Liver (tissue), 8 donors: ENCODE measurements at regions not wholly inside any gene's neighbourhood (a gene's known extent, or its start where the extent isn't known, plus 50 kb on each side); places are given as distances from the start of the nearest gene placed in this dataset.

ENCODE experiments used
- DNase-seq: peaks from one replicate; pipeline ENCODE4 v3.0.0-alpha.2; 2017; ENCODE audit warnings: low spot score
- H3K27ac ChIP-seq, 2 donors: one replicate each; pipeline ENCODE4 v1.7.0; 2013; ENCODE audit warnings: inconsistent platforms in 2 of 2, low read length in 2 of 2, control low read depth in 1 of 2, low read depth in 1 of 2, mild to moderate bottlenecking in 1 of 2
- H3K27me3 ChIP-seq, 4 donors: one replicate each; pipeline versions ENCODE4 v1.6.1 to v1.7.0; 2013; ENCODE audit warnings: low read length in 3 of 4, inconsistent platforms in 1 of 4, mild to moderate bottlenecking in 1 of 4, moderate library complexity in 1 of 4; ENCODE audit not compliant: control insufficient read depth in 4 of 4, insufficient read depth in 4 of 4
- H3K36me3 ChIP-seq, 4 donors: one replicate each; pipeline versions ENCODE4 v1.6.1 to v1.7.0; 2013; ENCODE audit warnings: low read length in 3 of 4, mild to moderate bottlenecking in 3 of 4, low read depth in 1 of 4, moderate library complexity in 1 of 4; ENCODE audit not compliant: control insufficient read depth in 4 of 4, insufficient read depth in 3 of 4
- H3K4me1 ChIP-seq, 4 donors: one replicate each; pipeline versions ENCODE4 v1.6.1 to v1.7.0; 2013; ENCODE audit warnings: low read length in 3 of 4, mild to moderate bottlenecking in 3 of 4, moderate library complexity in 1 of 4; ENCODE audit not compliant: control insufficient read depth in 4 of 4, insufficient read depth in 4 of 4
- H3K4me3 ChIP-seq, 3 donors: one replicate each; pipeline versions ENCODE4 v1.6.1 to v1.7.0; 2013; ENCODE audit warnings: low read length in 3 of 3, control low read depth in 1 of 3, low read depth in 1 of 3, mild to moderate bottlenecking in 1 of 3
- H3K9ac ChIP-seq, 2 donors: one replicate each; pipeline ENCODE4 v1.7.0; 2013; ENCODE audit warnings: low read length in 2 of 2, mild to moderate bottlenecking in 2 of 2, moderate library complexity in 2 of 2, control low read depth in 1 of 2, low read depth in 1 of 2
- H3K9me3 ChIP-seq, 4 donors: one replicate each; pipeline versions ENCODE4 v1.6.1 to v1.7.0; 2013; ENCODE audit warnings: low read length in 3 of 4; ENCODE audit not compliant: control insufficient read depth in 4 of 4
- EGR1 ChIP-seq, 2 donors: IDR thresholded peaks; 2 replicates each; pipeline ENCODE4 v1.6.1; 2016 to 2018; ENCODE audit warnings: antibody characterized with exemption in 2 of 2, low read depth in 2 of 2
- FOXA1 ChIP-seq: IDR thresholded peaks from 2 replicates; pipeline ENCODE4 v1.6.1; 2016; ENCODE audit warnings: antibody characterized with exemption
- FOXA2 ChIP-seq: IDR thresholded peaks from 2 replicates; pipeline ENCODE4 v1.6.1; 2016; ENCODE audit warnings: antibody characterized with exemption
- GABPA ChIP-seq, 2 donors: IDR thresholded peaks in 1 of 2; conservative IDR thresholded peaks in 1 of 2; 2 replicates each; pipeline ENCODE4 v1.6.1; 2016; ENCODE audit warnings: antibody characterized with exemption in 2 of 2, mild to moderate bottlenecking in 1 of 2, moderate library complexity in 1 of 2
- HNF4A ChIP-seq, 2 donors: conservative IDR thresholded peaks; 2 replicates each; pipeline ENCODE4 v1.6.1; 2016; ENCODE audit warnings: antibody characterized with exemption in 2 of 2, mild to moderate bottlenecking in 2 of 2
- HNF4G ChIP-seq: IDR thresholded peaks from 2 replicates; pipeline ENCODE4 v1.6.1; 2016; ENCODE audit warnings: antibody characterized with exemption
- JUND ChIP-seq, 2 donors: IDR thresholded peaks; 2 replicates each; pipeline ENCODE4 v1.6.1; 2016; ENCODE audit warnings: antibody characterized with exemption in 2 of 2
- NR2F2 ChIP-seq: IDR thresholded peaks from 2 replicates; pipeline ENCODE4 v1.6.1; 2016; ENCODE audit warnings: antibody characterized with exemption
- RAD21 ChIP-seq, 2 donors: IDR thresholded peaks; 2 replicates each; pipeline ENCODE4 v1.6.1; 2016; ENCODE audit warnings: antibody characterized with exemption in 2 of 2, mild to moderate bottlenecking in 2 of 2
- RXRA ChIP-seq, 2 donors: IDR thresholded peaks; 2 replicates each; pipeline ENCODE4 v1.6.1; 2017 to 2018; ENCODE audit warnings: antibody characterized with exemption in 2 of 2, mild to moderate bottlenecking in 1 of 2
- TAF1 ChIP-seq: conservative IDR thresholded peaks from 2 replicates; pipeline ENCODE4 v1.6.1; 2016; ENCODE audit warnings: antibody characterized with exemption, mild to moderate bottlenecking
- YY1 ChIP-seq: IDR thresholded peaks from 2 replicates; pipeline ENCODE4 v1.6.1; 2016; ENCODE audit warnings: antibody characterized with exemption, mild to moderate bottlenecking
- WGBS: extraction: QIAGEN DNeasy Blood & Tissue Kit; methylation state at CpG from one replicate; pipeline ENCODE4 v1.1.7; 2013; 5-methylcytosine and 5-hydroxymethylcytosine counted together
- TF ChIP-seq, protein P1 (sequence below): fragments of 150-350 bp; IDR thresholded peaks from 2 replicates; pipeline ENCODE4 v1.5.1; 2017; ENCODE audit warnings: improper control_type of control experiment, low read depth, low read length; ENCODE audit not compliant: missing input control
- TF ChIP-seq, protein P2 (sequence below): IDR thresholded peaks from 2 replicates; pipeline ENCODE4 v1.6.1; 2016; ENCODE audit warnings: antibody characterized with exemption
- TF ChIP-seq, protein P3 (sequence below): IDR thresholded peaks from 2 replicates; pipeline ENCODE4 v1.6.1; 2016; ENCODE audit warnings: antibody characterized with exemption, mild to moderate bottlenecking
- TF ChIP-seq, protein P4 (sequence below): IDR thresholded peaks from 2 replicates; pipeline ENCODE4 v1.6.1; 2016; ENCODE audit warnings: antibody characterized with exemption
- donor health status: healthy.
- donor health status: healthy.
- donor health status: healthy.
- donor health status: healthy.
- donor health status: healthy.

DNA sequence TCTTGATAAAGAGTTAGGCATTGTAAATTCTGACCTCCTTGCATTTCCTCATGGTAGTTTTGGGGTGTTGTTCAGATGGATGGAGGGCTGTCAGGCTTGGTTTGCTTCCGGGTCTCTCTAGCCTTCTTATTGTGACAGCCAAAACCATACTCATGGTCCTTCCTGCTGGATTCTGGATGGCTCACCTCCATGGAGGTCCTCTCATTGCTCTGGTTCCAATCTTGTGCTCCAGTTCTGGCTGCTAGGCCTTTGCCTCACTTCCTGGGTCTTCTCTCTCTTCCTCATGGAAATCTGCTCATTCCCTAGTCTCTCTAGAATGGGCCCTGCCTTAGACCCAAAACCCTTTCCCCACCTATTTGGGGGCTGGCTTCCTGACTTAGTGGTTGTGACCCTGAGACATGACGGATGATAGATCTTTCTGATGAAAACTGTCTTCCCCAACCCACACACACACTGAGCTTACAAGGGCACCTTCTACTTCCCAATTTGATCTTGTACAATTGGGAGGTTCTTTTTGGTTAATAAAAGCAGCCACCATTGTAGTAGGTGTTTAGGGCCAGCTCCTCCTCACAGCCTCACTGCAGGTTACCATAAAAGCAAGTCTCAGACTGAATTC lies 66.2 kb upstream of the XCR1 start:
- WGBS: 93% methylated on average over 2 of the region's 2 CpGs
- H3K4me3 ChIP-seq: no peak overlapping the region
- peak; percentile 4 for DNase-seq
- no peak overlapping the region for H3K9ac ChIP-seq
- TF ChIP-seq, protein P1, sequence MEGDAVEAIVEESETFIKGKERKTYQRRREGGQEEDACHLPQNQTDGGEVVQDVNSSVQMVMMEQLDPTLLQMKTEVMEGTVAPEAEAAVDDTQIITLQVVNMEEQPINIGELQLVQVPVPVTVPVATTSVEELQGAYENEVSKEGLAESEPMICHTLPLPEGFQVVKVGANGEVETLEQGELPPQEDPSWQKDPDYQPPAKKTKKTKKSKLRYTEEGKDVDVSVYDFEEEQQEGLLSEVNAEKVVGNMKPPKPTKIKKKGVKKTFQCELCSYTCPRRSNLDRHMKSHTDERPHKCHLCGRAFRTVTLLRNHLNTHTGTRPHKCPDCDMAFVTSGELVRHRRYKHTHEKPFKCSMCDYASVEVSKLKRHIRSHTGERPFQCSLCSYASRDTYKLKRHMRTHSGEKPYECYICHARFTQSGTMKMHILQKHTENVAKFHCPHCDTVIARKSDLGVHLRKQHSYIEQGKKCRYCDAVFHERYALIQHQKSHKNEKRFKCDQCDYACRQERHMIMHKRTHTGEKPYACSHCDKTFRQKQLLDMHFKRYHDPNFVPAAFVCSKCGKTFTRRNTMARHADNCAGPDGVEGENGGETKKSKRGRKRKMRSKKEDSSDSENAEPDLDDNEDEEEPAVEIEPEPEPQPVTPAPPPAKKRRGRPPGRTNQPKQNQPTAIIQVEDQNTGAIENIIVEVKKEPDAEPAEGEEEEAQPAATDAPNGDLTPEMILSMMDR: no peak
- TF ChIP-seq, protein P2, sequence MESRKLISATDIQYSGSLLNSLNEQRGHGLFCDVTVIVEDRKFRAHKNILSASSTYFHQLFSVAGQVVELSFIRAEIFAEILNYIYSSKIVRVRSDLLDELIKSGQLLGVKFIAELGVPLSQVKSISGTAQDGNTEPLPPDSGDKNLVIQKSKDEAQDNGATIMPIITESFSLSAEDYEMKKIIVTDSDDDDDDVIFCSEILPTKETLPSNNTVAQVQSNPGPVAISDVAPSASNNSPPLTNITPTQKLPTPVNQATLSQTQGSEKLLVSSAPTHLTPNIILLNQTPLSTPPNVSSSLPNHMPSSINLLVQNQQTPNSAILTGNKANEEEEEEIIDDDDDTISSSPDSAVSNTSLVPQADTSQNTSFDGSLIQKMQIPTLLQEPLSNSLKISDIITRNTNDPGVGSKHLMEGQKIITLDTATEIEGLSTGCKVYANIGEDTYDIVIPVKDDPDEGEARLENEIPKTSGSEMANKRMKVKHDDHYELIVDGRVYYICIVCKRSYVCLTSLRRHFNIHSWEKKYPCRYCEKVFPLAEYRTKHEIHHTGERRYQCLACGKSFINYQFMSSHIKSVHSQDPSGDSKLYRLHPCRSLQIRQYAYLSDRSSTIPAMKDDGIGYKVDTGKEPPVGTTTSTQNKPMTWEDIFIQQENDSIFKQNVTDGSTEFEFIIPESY: no peak
- TF ChIP-seq RAD21 (IDR thresholded peaks at IDR 0.05) (no peak), RXRA (IDR thresholded peaks at IDR 0.05) (no peak), JUND (IDR thresholded peaks at IDR 0.05) (no peak), HNF4G (no peak)
- H3K36me3 ChIP-seq: no peaks in the 10 kb centered on the region
- no peaks in the 10 kb centered on the region for H3K9me3 ChIP-seq
- H3K27ac ChIP-seq: no peak overlapping the region
- H3K27me3 ChIP-seq: no peaks in the 10 kb centered on the region
- H3K4me1 ChIP-seq: peaks cover 0 to 7% (median 2%) of the 10 kb centered on the region in 4 donors

DNA sequence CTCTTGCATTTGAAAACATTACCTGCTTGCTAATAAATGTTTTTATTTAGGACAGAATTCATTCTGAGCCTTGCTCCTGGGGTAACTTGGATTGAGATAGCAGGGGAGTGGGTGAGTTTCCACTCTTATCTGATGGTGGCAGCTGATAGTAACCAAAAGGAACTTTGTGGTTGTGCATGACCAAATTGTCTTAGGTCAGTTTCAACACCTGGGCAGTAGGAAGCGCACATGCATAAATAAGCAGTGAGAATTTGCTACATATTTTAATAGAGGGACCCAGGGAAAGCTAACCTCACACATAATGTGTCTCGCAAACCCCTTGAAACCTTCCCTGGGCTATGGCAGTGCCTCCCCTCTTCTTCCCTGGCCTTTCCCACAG lies 65.4 kb upstream of the XCR1 start:
- H3K27me3 ChIP-seq: no peaks in the 10 kb centered on the region
- TF ChIP-seq FOXA2 (no peak), GABPA (IDR thresholded peaks at IDR 0.05 in 1 of 2, conservative IDR thresholded peaks at IDR 0.05 in 1 of 2) (no peak), EGR1 (IDR thresholded peaks at IDR 0.05; ENCODE audit: low read depth in 2 of 2) (no peak), RXRA (IDR thresholded peaks at IDR 0.05) (no peak), NR2F2 (no peak), YY1 (no peak), TAF1 (no peak), RAD21 (IDR thresholded peaks at IDR 0.05) (no peak), FOXA1 (no peak), HNF4A (conservative IDR thresholded peaks at IDR 0.05) (no peak)
- TF ChIP-seq, protein P2: no peak
- TF ChIP-seq, protein P3, sequence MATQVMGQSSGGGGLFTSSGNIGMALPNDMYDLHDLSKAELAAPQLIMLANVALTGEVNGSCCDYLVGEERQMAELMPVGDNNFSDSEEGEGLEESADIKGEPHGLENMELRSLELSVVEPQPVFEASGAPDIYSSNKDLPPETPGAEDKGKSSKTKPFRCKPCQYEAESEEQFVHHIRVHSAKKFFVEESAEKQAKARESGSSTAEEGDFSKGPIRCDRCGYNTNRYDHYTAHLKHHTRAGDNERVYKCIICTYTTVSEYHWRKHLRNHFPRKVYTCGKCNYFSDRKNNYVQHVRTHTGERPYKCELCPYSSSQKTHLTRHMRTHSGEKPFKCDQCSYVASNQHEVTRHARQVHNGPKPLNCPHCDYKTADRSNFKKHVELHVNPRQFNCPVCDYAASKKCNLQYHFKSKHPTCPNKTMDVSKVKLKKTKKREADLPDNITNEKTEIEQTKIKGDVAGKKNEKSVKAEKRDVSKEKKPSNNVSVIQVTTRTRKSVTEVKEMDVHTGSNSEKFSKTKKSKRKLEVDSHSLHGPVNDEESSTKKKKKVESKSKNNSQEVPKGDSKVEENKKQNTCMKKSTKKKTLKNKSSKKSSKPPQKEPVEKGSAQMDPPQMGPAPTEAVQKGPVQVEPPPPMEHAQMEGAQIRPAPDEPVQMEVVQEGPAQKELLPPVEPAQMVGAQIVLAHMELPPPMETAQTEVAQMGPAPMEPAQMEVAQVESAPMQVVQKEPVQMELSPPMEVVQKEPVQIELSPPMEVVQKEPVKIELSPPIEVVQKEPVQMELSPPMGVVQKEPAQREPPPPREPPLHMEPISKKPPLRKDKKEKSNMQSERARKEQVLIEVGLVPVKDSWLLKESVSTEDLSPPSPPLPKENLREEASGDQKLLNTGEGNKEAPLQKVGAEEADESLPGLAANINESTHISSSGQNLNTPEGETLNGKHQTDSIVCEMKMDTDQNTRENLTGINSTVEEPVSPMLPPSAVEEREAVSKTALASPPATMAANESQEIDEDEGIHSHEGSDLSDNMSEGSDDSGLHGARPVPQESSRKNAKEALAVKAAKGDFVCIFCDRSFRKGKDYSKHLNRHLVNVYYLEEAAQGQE: no peak
- TF ChIP-seq, protein P1: no peak
- TF ChIP-seq, protein P4, sequence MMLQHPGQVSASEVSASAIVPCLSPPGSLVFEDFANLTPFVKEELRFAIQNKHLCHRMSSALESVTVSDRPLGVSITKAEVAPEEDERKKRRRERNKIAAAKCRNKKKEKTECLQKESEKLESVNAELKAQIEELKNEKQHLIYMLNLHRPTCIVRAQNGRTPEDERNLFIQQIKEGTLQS: no peak
- DNase-seq: peak; percentile 9
- H3K9me3 ChIP-seq: no peaks in the 10 kb centered on the region
- no peak overlapping the region for H3K4me3 ChIP-seq
- H3K4me1 ChIP-seq: peaks cover 0 to 7% (median 2%) of the 10 kb centered on the region in 4 donors
- H3K27ac ChIP-seq: no peak overlapping the region
- WGBS: 87% methylated on average over 2 of the region's 2 CpGs
- no peak overlapping the region for H3K9ac ChIP-seq
- H3K36me3 ChIP-seq: no peaks in the 10 kb centered on the region
